Esophagus squamous epithelium (tissue), 4 donors: ENCODE measurements at regions not wholly inside any gene's neighbourhood (a gene's known extent, or its start where the extent isn't known, plus 50 kb on each side); places are given as distances from the start of the nearest gene placed in this dataset.

ENCODE experiments used
- POLR2A ChIP-seq, 4 donors: fragments of 450-650 bp; IDR thresholded peaks; one replicate each; pipeline ENCODE4 v1.6.1; 2017; ENCODE audit warnings: antibody characterized with exemption in 4 of 4, mild to moderate bottlenecking in 4 of 4, moderate library complexity in 3 of 4
- TF ChIP-seq, protein P1 (sequence below), 6 experiments: fragments of 450-650 bp in 4 of 6; fragments of 200-600 bp in 2 of 6; sonication (generic) in 2 of 6; IDR thresholded peaks; one replicate each; pipeline ENCODE4 v1.5.1; 2016 to 2019; ENCODE audit warnings: antibody characterized with exemption in 6 of 6, mild to moderate bottlenecking in 4 of 6, moderate library complexity in 4 of 6

DNA sequence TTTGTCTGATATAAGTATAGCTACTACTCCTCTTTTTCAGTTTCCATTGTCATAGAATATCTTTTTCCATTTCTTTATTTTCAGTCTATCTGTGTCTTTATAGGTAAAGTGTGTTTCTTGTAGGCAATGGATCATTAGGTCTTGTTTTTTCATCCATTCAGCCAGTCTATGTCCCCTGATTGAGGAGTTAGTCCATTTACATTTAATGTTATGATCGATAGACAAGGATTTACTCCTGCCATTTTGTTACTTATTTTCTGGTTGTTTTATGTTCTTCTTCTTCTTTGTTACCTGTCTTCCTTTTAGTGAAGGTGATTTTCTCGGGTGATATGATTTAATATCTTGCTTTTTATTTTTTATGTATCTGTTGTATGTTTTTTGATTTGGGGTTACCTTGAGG, 169.0 kb downstream of the BARX1 start:
- TF ChIP-seq, protein P1, sequence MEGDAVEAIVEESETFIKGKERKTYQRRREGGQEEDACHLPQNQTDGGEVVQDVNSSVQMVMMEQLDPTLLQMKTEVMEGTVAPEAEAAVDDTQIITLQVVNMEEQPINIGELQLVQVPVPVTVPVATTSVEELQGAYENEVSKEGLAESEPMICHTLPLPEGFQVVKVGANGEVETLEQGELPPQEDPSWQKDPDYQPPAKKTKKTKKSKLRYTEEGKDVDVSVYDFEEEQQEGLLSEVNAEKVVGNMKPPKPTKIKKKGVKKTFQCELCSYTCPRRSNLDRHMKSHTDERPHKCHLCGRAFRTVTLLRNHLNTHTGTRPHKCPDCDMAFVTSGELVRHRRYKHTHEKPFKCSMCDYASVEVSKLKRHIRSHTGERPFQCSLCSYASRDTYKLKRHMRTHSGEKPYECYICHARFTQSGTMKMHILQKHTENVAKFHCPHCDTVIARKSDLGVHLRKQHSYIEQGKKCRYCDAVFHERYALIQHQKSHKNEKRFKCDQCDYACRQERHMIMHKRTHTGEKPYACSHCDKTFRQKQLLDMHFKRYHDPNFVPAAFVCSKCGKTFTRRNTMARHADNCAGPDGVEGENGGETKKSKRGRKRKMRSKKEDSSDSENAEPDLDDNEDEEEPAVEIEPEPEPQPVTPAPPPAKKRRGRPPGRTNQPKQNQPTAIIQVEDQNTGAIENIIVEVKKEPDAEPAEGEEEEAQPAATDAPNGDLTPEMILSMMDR (IDR thresholded peaks at IDR 0.05) = no peak
- no peak for TF ChIP-seq POLR2A (IDR thresholded peaks at IDR 0.05)
